K562 (cell line): ENCODE measurements at regions not wholly inside any gene's neighbourhood (a gene's known extent, or its start where the extent isn't known, plus 50 kb on each side); places are given as distances from the start of the nearest gene placed in this dataset.
A peak's percentile ranks its signal among the peaks of the same experiment; 100 is the strongest.

Experiments used
- LARP7 ChIP-seq: fragments of 450-650 bp; IDR thresholded peaks from 2 replicates; pipeline ENCODE4 v1.6.1; 2016
- MYC ChIP-seq, 2 experiments: fragments of 250-450 bp in 1 of 2; sonication (Bioruptor Pico) in 1 of 2; IDR thresholded peaks; 2 replicates each; pipeline versions ENCODE4 v1.5.1 to v1.6.1; 2012 to 2021; ENCODE audit warnings: low read depth in 2 of 2, borderline replicate concordance in 1 of 2, improper control_type of control experiment in 1 of 2, low read length in 1 of 2, mild to moderate bottlenecking in 1 of 2, moderate library complexity in 1 of 2
- POLR3A ChIP-seq: IDR thresholded peaks from 2 replicates; pipeline ENCODE4 v1.6.1; 2011; ENCODE audit warnings: borderline replicate concordance, mild to moderate bottlenecking, moderate library complexity; ENCODE audit not compliant: insufficient read length, insufficient read depth; ENCODE audit errors: extremely low read depth
- SMAD4 ChIP-seq: fragments of 250-450 bp; sonication (Bioruptor Pico); conservative IDR thresholded peaks from 2 replicates; pipeline ENCODE4 v1.8.0; 2021; ENCODE audit warnings: inconsistent platforms, mild to moderate bottlenecking, moderate library complexity
- ZFP36 ChIP-seq: fragments of 150-350 bp; IDR thresholded peaks from 2 replicates; pipeline ENCODE4 v1.6.1; 2018; ENCODE audit warnings: low read length, low read depth; ENCODE audit not compliant: partially characterized antibody
- ZNF212 ChIP-seq: fragments of 450-650 bp; formaldehyde crosslinking; IDR thresholded peaks from 2 replicates; pipeline ENCODE4 v1.4.0; 2020; ENCODE audit warnings: mild to moderate bottlenecking
- TF ChIP-seq, protein P1 (sequence below): sonication (generic); formaldehyde crosslinking; IDR thresholded peaks from 2 replicates; pipeline ENCODE4 v1.8.0; 2022; ENCODE audit warnings: mild to moderate bottlenecking, low read depth, missing genetic modification reagents
- TF ChIP-seq, protein P2 (sequence below), 2 experiments: fragments of 450-650 bp in 1 of 2; sonication (generic) in 1 of 2; formaldehyde crosslinking in 1 of 2; IDR thresholded peaks; 2 replicates each; pipeline versions ENCODE4 v1.7.1 to v1.9.0; 2016 to 2022; ENCODE audit warnings: inconsistent platforms in 1 of 2, mild to moderate bottlenecking in 1 of 2, missing genetic modification reagents in 1 of 2

DNA sequence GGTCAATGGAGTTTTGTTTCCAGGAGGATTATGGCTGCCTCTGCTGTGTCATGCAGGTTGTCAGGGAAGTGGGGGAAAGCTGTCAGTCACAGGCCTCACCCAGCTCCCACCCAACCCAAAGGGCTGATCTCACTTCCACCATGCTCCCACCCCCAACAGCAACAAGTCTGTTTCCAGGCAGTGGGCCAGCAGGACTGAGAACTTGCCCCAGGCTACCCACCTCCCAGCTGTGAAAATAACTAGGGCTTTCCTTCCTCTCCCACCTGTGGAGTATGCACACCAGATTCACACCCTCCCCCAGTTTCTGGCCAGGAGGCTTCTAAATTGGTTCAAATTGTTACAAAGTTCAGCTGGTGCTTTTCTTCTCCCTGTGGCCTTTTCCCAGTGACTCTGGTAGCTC lies 95.6 kb upstream of the ACVR1 start (continued):
- TF ChIP-seq SMAD4 (CRISPR knock-in tag) (no peak), MYC (IDR thresholded peaks at IDR 0.05; ENCODE audit: low read depth, low read length) (no peak), MYC (CRISPR knock-in tag; IDR thresholded peaks at IDR 0.05; ENCODE audit: borderline replicate concordance, low read depth) (no peak), ZNF212 (CRISPR knock-in tag) (no peak), POLR3A (no peak), ZFP36 (peak; percentile 88), LARP7 (no peak)
- TF ChIP-seq, protein P1, sequence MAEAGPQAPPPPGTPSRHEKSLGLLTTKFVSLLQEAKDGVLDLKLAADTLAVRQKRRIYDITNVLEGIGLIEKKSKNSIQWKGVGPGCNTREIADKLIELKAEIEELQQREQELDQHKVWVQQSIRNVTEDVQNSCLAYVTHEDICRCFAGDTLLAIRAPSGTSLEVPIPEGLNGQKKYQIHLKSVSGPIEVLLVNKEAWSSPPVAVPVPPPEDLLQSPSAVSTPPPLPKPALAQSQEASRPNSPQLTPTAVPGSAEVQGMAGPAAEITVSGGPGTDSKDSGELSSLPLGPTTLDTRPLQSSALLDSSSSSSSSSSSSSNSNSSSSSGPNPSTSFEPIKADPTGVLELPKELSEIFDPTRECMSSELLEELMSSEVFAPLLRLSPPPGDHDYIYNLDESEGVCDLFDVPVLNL (CRISPR knock-in tag): no peak
- TF ChIP-seq, protein P2, sequence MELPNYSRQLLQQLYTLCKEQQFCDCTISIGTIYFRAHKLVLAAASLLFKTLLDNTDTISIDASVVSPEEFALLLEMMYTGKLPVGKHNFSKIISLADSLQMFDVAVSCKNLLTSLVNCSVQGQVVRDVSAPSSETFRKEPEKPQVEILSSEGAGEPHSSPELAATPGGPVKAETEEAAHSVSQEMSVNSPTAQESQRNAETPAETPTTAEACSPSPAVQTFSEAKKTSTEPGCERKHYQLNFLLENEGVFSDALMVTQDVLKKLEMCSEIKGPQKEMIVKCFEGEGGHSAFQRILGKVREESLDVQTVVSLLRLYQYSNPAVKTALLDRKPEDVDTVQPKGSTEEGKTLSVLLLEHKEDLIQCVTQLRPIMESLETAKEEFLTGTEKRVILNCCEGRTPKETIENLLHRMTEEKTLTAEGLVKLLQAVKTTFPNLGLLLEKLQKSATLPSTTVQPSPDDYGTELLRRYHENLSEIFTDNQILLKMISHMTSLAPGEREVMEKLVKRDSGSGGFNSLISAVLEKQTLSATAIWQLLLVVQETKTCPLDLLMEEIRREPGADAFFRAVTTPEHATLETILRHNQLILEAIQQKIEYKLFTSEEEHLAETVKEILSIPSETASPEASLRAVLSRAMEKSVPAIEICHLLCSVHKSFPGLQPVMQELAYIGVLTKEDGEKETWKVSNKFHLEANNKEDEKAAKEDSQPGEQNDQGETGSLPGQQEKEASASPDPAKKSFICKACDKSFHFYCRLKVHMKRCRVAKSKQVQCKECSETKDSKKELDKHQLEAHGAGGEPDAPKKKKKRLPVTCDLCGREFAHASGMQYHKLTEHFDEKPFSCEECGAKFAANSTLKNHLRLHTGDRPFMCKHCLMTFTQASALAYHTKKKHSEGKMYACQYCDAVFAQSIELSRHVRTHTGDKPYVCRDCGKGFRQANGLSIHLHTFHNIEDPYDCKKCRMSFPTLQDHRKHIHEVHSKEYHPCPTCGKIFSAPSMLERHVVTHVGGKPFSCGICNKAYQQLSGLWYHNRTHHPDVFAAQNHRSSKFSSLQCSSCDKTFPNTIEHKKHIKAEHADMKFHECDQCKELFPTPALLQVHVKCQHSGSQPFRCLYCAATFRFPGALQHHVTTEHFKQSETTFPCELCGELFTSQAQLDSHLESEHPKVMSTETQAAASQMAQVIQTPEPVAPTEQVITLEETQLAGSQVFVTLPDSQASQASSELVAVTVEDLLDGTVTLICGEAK (IDR thresholded peaks at IDR 0.05): no peak
- TF ChIP-seq, protein P2 (CRISPR knock-in tag; IDR thresholded peaks at IDR 0.05): no peak
